Activated naive CD8-positive, alpha-beta T cell treated with anti-CD3 and anti-CD28 coated beads for 36 hours (primary cell): ENCODE measurements at regions not wholly inside any gene's neighbourhood (a gene's known extent, or its start where the extent isn't known, plus 50 kb on each side); places are given as distances from the start of the nearest gene placed in this dataset.

Experiments
- DNase-seq: peaks from one replicate; pipeline ENCODE4 v3.0.0; 2021
- H3K27ac Mint-ChIP-seq: one replicate; pipeline ENCODE4 v1.8.0; 2022; ENCODE audit warnings: mild to moderate bottlenecking, moderate library complexity, mixed read lengths
- H3K27me3 Mint-ChIP-seq: one replicate; pipeline ENCODE4 v1.8.0; 2022; ENCODE audit warnings: mild to moderate bottlenecking, mixed read lengths
- H3K36me3 Mint-ChIP-seq: one replicate; pipeline ENCODE4 v1.8.0; 2021; ENCODE audit warnings: mild to moderate bottlenecking, mixed read lengths
- H3K4me1 Mint-ChIP-seq: one replicate; pipeline ENCODE4 v1.8.0; 2021; ENCODE audit warnings: mixed read lengths
- H3K4me3 Mint-ChIP-seq: one replicate; pipeline ENCODE4 v1.8.0; 2022; ENCODE audit warnings: mild to moderate bottlenecking, moderate library complexity, mixed read lengths
- H3K9me3 Mint-ChIP-seq: one replicate; pipeline ENCODE4 v1.8.0; 2022; ENCODE audit warnings: mixed read lengths

DNA sequence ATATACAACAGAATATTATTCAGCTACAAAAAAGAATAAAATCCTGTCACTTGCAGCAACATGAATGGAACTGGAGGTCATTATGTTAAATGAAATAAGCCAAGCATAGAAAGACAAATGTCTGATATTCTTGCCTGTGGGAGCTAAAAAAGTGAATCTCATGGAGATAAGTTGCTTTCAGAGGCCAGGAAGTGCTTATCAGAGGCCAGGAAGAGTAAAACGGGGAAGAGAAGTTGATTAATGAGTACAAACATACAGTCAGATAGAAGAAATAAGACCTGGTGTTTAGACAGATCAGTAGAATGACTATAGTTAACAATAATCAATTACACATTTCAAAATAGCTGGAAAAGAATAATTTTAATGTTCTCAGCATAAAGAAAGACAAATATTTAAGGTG, 54.4 kb upstream of the CPHXL start:
- Mint-ChIP-seq H3K27me3 (peaks cover 49% of the 10 kb centered on the region), H3K27ac (no peak overlapping the region), H3K9me3 (no peaks in the 10 kb centered on the region)

DNA sequence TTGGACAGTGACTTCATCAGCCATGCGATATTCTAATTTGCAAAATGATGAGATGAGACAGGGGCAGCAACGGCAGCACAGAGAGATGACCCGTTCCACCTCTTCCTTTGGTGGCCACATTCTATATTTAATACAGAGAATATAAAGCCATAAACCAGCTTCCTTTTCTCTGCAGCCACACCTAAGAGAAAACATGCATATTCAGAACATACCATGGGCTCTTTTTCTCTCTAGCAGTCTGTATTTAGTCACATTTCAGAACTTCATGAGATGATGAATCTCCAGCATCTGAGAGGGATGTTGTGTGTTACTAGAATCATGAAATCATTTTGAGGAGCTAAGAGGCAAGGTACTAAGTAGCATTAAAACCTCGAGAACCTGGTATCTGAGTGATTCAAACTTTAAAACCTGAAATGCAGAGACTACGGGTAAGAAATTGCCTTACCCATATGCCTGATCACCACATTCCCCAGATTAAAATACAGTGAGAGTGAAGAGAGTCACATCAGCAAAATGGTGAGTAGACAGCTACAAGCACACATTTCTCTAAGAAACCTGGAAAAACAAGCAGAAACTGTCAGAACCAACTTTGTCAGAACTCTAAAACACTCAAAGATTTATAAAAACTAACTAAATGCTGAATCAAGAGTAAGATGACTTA, 55.5 kb upstream of the CPHXL start:
- peaks cover 47% of the 10 kb centered on the region for H3K27me3 Mint-ChIP-seq

More for the DNA sequence above, 54.4 kb upstream of the CPHXL start:
- Mint-ChIP-seq H3K4me1 (no peaks in the 10 kb centered on the region), H3K36me3 (no peaks in the 10 kb centered on the region), H3K4me3 (no peak overlapping the region)
- DNase-seq = no peak

DNA sequence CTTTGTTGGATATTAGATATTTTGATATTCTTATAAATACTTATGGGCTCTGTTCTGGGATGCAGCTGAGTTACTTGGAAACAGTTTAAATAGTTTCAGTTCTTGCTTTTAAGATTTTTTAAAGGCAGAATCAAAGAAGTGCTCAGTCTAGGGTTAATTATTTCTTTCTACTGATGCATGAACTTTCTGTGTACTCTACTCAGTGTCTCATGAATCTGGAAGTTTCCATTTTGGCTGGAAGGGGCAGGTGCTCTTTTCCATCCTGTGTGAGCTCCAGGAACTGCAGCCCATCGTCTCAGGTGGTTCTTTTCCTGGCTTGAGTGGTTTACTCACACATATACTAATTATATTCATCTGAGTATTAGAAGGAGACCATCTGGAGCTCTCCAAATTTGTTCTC, 61.1 kb upstream of the CPHXL start:
- H3K4me3 Mint-ChIP-seq = no peak overlapping the region
- peaks cover 38% of the 10 kb centered on the region for H3K27me3 Mint-ChIP-seq
- no peak overlapping the region for H3K27ac Mint-ChIP-seq
- no peak for DNase-seq
- no peaks in the 10 kb centered on the region for H3K4me1 Mint-ChIP-seq
- no peaks in the 10 kb centered on the region for H3K9me3 Mint-ChIP-seq
- no peaks in the 10 kb centered on the region for H3K36me3 Mint-ChIP-seq

More for the DNA sequence above, 55.5 kb upstream of the CPHXL start:
- Mint-ChIP-seq H3K4me3 (no peak overlapping the region), H3K27ac (no peak overlapping the region), H3K4me1 (no peaks in the 10 kb centered on the region), H3K9me3 (no peaks in the 10 kb centered on the region), H3K36me3 (no peaks in the 10 kb centered on the region)
- no peak for DNase-seq

DNA sequence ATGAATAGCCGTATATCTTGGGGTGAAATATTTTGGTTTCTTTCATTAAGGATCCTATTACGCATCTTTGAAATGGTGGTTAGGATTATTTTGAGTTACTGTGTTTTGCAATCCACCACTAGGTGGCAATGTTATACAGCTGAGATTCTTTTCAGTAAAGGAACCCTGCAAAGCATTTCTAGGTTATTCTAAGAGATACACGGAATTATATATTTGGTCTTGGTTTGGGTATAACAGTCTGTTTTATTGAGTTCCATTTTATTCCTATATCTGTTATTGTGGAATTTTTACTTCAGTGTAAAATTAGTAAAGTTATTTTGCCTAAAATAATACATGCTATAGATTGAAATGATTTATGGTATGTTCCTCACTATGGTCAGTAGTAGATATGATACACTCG, 62.9 kb upstream of the CPHXL start:
- Mint-ChIP-seq H3K4me3 (no peak overlapping the region), H3K9me3 (no peaks in the 10 kb centered on the region), H3K4me1 (no peaks in the 10 kb centered on the region), H3K27me3 (peaks cover 27% of the 10 kb centered on the region), H3K27ac (no peak overlapping the region), H3K36me3 (no peaks in the 10 kb centered on the region)
- no peak for DNase-seq

DNA sequence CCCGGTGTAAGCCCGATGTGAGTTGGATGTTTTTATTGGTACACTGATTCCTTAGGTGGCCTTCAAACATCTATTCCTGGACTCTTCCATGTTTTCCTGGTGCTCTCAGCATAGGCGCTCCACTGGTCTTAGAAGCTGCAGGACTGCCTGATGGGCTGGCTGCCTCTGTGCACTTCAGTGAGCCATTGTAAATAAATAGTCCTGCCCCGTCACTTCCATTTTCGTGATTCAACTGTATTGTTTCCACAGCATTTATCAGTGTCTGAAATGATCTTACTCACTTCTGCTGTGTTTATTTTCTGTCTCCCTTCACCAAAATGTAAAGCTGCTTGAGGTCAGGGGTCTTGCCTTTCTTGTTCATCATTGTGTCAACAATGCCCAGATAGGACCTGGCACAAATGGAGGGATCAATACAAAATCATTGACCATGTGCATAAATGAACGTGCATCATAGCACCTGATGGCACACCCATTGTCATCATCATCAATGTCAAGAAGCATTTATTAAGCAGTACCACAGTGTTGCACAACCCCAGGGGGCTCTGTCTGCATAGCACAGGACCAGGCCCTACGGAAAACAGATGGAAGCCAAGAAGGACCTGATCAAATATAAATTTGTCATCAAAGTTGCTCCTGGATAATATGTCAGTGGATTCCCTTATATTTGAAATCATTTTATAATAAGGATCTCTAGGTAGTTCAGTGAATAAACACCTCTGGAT, 66.6 kb upstream of the CPHXL start:
- no peaks in the 10 kb centered on the region for H3K4me1 Mint-ChIP-seq
- no peak for DNase-seq
- H3K4me3 Mint-ChIP-seq = no peak overlapping the region
- H3K27ac Mint-ChIP-seq = no peak overlapping the region
- H3K9me3 Mint-ChIP-seq = peaks cover 2% of the 10 kb centered on the region
- peaks cover 12% of the 10 kb centered on the region for H3K27me3 Mint-ChIP-seq
- no peaks in the 10 kb centered on the region for H3K36me3 Mint-ChIP-seq

DNA sequence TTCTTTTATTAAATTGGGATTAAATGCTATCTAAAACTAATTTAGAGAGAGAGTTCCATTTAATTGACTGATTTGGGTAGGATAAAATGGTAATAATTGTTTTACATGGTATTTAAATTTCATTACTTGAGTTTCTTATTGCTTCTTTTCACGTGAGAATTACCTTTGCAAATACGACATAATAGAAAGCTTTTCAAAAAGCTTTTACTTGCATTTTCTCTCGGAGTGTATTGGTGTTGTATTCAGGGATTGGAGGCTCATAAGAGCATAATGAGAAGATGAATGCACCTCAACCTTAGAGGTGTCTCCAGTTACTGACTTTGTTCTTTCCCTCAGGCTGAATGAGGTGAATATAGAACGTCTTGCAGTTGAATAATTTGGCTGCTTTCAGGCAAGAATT, 67.4 kb upstream of the CPHXL start:
- Mint-ChIP-seq H3K4me3 (no peak overlapping the region), H3K27ac (no peak overlapping the region), H3K4me1 (no peaks in the 10 kb centered on the region), H3K27me3 (peaks cover 10% of the 10 kb centered on the region), H3K9me3 (peaks cover 2% of the 10 kb centered on the region), H3K36me3 (no peaks in the 10 kb centered on the region)
- no peak for DNase-seq

DNA sequence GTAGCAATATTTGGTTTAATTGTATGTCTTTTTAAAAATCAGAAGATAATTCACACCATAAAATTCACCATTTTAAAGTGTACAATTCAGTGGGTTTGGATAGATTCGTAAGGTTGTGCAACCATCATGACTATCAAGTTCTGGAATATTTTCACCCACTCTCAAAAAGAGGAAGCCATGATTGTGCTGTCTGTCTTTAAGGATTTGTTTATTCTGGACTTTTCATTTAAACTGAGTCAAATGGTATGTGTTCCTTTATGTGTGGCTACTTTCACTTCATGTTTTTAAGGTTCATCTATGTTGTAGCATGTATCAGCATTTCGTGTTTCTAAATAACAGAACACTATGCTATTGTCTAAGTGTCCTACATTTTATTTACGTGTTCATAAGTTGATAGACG, 68.1 kb upstream of the CPHXL start:
- no peaks in the 10 kb centered on the region for H3K36me3 Mint-ChIP-seq
- DNase-seq = no peak
- H3K27me3 Mint-ChIP-seq = peaks cover 14% of the 10 kb centered on the region
- H3K27ac Mint-ChIP-seq = no peak overlapping the region
- no peak overlapping the region for H3K4me3 Mint-ChIP-seq
- no peaks in the 10 kb centered on the region for H3K4me1 Mint-ChIP-seq
- H3K9me3 Mint-ChIP-seq = peaks cover 2% of the 10 kb centered on the region

DNA sequence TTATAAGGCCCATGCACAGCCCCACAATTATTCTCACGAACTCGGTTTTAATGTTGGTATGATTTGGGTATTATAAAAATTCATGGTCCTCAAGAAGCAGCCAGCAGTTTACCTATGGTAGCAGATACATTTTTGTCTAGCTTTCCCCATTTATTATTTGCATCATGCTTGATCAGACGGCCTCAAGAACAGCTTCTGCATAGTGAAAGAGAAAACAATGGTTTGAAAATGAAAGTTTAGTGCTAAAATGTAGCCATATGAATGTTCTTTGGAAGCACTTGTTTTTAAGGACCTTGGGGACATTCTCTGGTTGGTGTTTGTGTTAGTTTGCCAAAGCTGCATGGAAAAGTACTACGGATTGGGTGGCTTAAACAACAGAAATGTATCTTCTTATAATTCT, 72.4 kb upstream of the CPHXL start:
- H3K27ac Mint-ChIP-seq = no peak overlapping the region
- H3K9me3 Mint-ChIP-seq = peaks cover 2% of the 10 kb centered on the region
- H3K4me3 Mint-ChIP-seq = no peak overlapping the region
- no peaks in the 10 kb centered on the region for H3K4me1 Mint-ChIP-seq
- H3K36me3 Mint-ChIP-seq = no peaks in the 10 kb centered on the region
- peaks cover 12% of the 10 kb centered on the region for H3K27me3 Mint-ChIP-seq
- no peak for DNase-seq

DNA sequence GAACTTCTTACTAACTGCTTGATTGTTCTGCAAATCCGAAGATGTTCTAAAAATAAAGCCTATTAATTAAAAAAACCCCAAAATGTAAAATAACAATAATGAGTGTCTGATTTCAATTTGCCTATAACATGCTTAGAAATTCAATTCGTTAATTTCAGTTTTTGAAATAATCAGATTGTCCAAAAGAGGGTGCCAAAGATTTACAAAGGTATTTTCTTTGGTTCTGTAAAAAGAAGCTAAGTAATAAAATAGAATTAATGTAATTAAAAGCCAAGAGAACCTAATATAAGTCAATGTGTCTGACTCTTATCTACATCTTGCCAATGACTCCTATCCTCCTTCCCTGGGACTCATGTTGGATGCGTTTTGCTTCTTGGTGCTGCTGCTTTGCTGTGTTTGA, 75.0 kb upstream of the CPHXL start:
- Mint-ChIP-seq H3K4me3 (no peak overlapping the region), H3K27ac (no peak overlapping the region), H3K9me3 (no peaks in the 10 kb centered on the region), H3K36me3 (no peaks in the 10 kb centered on the region), H3K4me1 (no peaks in the 10 kb centered on the region), H3K27me3 (peaks cover 7% of the 10 kb centered on the region)
- no peak for DNase-seq

DNA sequence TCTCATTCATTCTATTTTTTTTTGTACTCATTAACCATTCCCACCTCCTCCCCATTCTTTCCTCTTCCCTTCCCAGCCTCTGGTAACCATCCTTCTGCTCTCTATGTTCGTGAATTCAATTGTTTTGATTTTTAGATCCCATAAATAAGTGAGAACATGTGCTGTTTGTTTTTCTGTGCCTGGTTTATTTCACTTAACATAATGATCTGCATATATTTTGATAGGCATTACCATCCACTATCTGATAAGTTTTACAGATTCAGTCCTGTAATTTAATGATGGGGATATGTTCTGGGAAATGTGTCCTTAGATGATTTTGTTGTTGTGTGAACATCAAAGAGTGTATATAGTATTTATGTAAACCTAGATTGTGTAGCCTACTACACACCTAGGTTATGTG, 77.5 kb upstream of the CPHXL start:
- H3K4me3 Mint-ChIP-seq = no peak overlapping the region
- peaks cover 6% of the 10 kb centered on the region for H3K27me3 Mint-ChIP-seq
- no peak overlapping the region for H3K27ac Mint-ChIP-seq
- H3K9me3 Mint-ChIP-seq = no peaks in the 10 kb centered on the region
- DNase-seq = no peak
- no peaks in the 10 kb centered on the region for H3K4me1 Mint-ChIP-seq
- H3K36me3 Mint-ChIP-seq = no peaks in the 10 kb centered on the region

DNA sequence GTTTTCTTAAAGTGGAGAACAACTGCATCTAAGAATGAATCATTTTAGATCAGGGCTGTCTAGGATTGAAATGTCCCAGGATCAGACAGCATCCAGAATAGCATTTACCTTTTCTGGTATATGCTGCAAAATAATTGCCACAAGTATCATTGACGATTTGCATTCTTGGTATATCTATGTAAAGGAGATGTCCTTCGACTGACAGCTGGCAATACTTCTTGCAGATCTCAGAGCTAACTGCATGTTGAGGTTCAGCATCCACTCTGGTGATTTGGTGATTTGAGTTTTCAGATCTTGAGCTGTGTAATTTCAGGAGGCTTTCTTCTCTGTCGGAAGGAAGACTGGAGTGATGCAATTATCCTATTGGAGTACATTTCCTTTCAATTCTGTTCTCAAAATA, 78.1 kb upstream of the CPHXL start:
- H3K27me3 Mint-ChIP-seq = peaks cover 2% of the 10 kb centered on the region
- H3K4me3 Mint-ChIP-seq = no peak overlapping the region
- no peaks in the 10 kb centered on the region for H3K9me3 Mint-ChIP-seq
- no peak overlapping the region for H3K27ac Mint-ChIP-seq
- H3K4me1 Mint-ChIP-seq = no peaks in the 10 kb centered on the region
- no peak for DNase-seq
- no peaks in the 10 kb centered on the region for H3K36me3 Mint-ChIP-seq

DNA sequence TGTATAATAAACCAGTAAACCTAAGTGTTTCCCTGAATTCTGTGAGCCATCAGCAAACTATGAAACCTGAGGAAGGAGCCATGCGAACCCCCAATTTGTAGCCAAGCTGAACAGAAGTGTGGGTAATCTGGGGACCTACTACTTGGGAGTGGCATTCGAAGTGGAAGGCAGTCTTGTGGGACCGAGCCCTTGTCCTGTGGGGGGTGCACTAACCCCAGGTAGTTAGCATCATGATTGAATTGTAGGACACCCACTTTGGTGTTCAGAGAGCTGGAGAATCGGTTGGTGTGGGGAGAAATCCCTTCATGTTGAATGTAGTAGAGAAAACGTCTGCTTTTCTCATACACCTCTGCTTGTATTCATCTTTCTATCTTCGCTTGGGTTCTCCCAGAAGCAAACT, 79.7 kb upstream of the CPHXL start:
- Mint-ChIP-seq H3K4me3 (no peak overlapping the region), H3K4me1 (no peaks in the 10 kb centered on the region), H3K27ac (no peak overlapping the region), H3K27me3 (no peaks in the 10 kb centered on the region), H3K9me3 (no peaks in the 10 kb centered on the region), H3K36me3 (no peaks in the 10 kb centered on the region)
- no peak for DNase-seq

DNA sequence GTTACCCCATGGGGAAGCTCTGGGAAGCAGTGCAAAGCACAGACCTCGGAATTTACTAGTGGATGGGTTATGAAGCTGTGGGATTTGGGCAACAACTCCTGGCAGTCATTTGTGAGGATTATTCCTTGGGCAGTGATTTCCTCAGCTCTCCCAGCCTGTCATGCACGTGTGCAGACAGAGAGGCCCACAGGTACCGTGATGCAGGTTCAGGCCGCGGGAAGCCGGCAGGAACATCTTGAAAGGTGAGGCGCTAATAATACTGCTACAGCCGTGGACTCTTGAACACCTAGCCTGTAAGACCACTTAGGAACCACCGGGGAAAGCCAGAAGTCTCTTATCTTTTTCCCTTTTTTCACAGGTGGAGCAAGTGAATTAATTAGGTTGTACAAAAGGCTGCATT, 80.2 kb upstream of the CPHXL start:
- Mint-ChIP-seq H3K27ac (no peak overlapping the region), H3K36me3 (no peaks in the 10 kb centered on the region), H3K4me1 (no peaks in the 10 kb centered on the region), H3K9me3 (no peaks in the 10 kb centered on the region), H3K4me3 (no peak overlapping the region), H3K27me3 (no peaks in the 10 kb centered on the region)
- no peak for DNase-seq

DNA sequence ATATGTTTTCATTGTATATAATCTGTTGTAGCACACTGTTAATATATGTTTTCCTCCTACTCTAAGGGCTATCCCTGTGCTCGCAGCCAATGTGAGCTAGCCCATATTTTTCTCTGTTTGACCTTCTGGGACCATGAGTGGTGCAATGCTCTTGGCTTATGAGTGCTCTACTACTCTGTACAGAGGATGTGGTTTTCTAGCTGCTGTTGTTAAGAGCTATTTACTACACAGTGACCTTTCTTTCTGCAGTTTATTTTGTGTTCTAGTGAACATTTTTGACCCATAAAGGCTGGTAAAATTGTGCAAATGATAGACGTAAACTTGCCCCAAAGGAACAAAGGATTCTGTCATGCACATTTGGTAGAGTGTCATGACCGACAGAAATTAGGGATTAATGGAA, 84.1 kb upstream of the CPHXL start:
- Mint-ChIP-seq H3K9me3 (no peaks in the 10 kb centered on the region), H3K4me3 (no peak overlapping the region), H3K27ac (no peak overlapping the region), H3K27me3 (no peaks in the 10 kb centered on the region), H3K4me1 (no peaks in the 10 kb centered on the region), H3K36me3 (no peaks in the 10 kb centered on the region)
- no peak for DNase-seq

DNA sequence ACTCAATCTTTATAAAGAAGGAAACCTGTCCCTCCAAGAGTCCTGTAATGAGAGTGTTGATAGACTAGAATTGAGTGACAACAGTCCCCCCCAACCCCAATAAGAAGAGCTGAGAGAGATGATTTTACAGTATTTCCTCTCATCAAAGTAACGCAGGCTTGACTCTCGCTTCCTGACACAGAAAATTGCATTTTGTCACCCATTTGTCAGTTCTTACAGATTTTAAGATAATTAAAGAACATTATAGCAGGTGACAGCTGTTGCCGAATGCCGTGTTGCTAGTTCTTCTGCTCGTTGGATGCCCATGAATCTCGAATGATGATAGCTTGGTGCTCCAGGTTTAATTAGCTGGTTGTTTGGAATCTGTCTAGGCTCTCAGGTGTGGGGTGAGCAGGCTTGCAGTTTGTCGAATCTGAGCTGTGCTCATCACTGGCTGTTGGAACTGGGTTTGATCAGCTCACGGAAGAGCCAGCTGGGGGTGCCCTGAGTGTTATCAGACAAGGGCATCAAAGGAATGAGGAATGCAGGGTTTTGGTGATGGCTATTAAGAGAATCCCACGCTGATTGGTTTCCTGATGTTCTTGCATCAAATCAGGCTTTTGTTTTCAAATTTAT, 84.8 kb upstream of the CPHXL start:
- no peaks in the 10 kb centered on the region for H3K36me3 Mint-ChIP-seq
- no peak overlapping the region for H3K27ac Mint-ChIP-seq
- DNase-seq = no peak
- H3K9me3 Mint-ChIP-seq = no peaks in the 10 kb centered on the region
- H3K4me1 Mint-ChIP-seq = no peaks in the 10 kb centered on the region
- H3K27me3 Mint-ChIP-seq = peaks cover under 1% of the 10 kb centered on the region
- H3K4me3 Mint-ChIP-seq = no peak overlapping the region

DNA sequence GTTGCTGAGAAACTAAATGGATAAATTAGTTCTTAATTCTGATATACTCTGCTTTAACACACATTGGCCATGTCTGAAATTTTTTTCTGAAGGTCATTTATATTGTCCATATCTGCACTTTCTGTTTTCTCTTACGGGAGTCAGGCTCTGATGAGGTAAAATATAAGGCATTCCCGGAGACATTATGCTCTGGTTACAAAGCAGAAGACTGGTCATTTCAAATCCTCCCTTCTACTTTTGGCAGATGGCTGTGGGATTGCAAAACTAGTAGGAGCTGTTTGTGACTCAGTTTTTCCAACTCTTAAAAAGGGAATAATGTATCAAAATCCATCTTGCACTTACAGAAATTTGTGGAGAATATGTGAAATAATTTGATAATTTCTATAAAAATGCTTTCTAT, 92.2 kb upstream of the CPHXL start:
- H3K27me3 Mint-ChIP-seq = peaks cover 13% of the 10 kb centered on the region
- no peaks in the 10 kb centered on the region for H3K36me3 Mint-ChIP-seq
- no peak for DNase-seq
- no peak overlapping the region for H3K4me3 Mint-ChIP-seq
- H3K4me1 Mint-ChIP-seq = no peaks in the 10 kb centered on the region
- H3K9me3 Mint-ChIP-seq = no peaks in the 10 kb centered on the region
- H3K27ac Mint-ChIP-seq = no peak overlapping the region
